ENCODE measurements at regions not wholly inside any gene's neighbourhood (a gene's known extent, or its start where the extent isn't known, plus 50 kb on each side); places are given as distances from the start of the nearest gene placed in this dataset.

DNA sequence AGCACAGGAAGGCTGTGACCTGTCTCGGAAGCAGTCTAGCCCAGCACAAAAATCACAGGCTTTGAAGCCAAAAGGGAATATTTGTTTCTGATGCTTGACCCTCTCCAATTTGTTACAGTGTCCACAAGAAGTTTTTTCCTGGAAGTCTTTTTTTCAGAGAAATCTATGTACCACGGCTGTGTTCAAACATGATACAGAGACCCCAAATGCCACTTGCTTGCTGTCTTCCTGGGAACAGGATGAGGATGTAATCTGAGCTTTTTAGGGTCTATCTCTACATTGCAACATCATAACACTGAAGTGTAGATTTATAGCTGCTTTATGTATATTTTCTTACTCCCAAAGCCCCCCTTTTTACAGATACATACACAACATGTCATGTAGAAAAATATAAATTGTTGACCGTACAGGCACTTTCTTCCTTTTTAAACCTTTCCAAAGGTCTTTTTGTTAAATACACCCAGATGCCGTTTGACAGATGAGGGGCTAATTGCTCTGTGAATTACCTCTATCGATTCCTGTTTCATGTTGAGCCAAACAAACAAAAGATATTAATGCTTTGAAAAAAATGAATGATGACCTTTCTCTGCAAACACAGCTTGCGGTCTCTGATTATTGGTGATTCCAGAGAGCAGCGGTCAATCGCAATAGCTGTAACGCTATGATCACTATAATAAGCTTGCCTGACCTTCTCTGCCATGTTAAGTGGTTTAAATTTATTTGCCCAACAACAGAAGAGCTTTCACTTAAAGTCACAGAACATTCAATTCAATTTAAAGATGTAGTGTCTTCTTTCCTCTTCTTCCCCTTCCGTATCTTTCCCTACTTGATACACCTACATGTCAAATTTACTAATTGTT is 875.9 kb upstream of the NR2F2 start:
- Histone ChIP-seq H3K79me2 (replicated peaks; ENCODE audit: insufficient read depth) (no peaks in the 10 kb centered on the region), H3F3A (replicated peaks; ENCODE audit: low read depth) (no peaks in the 10 kb centered on the region), H2AFZ (no peak overlapping the region), H3K4me1 (ENCODE audit: insufficient read depth) (peaks cover 12% of the 10 kb centered on the region; the same call in 1 of the 2 replicates), H3K36me3 (ENCODE audit: insufficient read depth) (no peaks in the 10 kb centered on the region), H3K27ac (ENCODE audit: low read depth) (no peak overlapping the region), H3K27me3 (ENCODE audit: insufficient read depth) (no peaks in the 10 kb centered on the region), H4K20me1 (replicated peaks; ENCODE audit: insufficient read depth) (no peaks in the 10 kb centered on the region), H3K4me3 (no peak overlapping the region), H3K4me2 (no peak overlapping the region), H3K9me2 (ENCODE audit: insufficient read depth) (peaks cover 9% of the 10 kb centered on the region; the same call in 1 of the 2 replicates)
- TF ChIP-seq CTCF (conservative IDR thresholded peaks at IDR 0.05; ENCODE audit: low read depth in 2 of 2) (no peak), NANOG (IDR thresholded peaks at IDR 0.05; ENCODE audit: borderline replicate concordance) (no peak), JUNB (IDR thresholded peaks at IDR 0.05; ENCODE audit: unreplicated experiment) (no peak), CREB1 (CRISPR knock-in tag; IDR thresholded peaks at IDR 0.05; ENCODE audit: low read depth) (no peak), POLR2AphosphoS5 (IDR thresholded peaks at IDR 0.05; ENCODE audit: low read depth) (no peak), ZNF331 (CRISPR knock-in tag; IDR thresholded peaks at IDR 0.05; ENCODE audit: low read depth) (no peak), EZH2 (IDR thresholded peaks at IDR 0.05; ENCODE audit: low read depth, unreplicated experiment) (no peak), EZH2phosphoT487 (IDR thresholded peaks at IDR 0.05; ENCODE audit: unreplicated experiment) (no peak), ZNF114 (CRISPR knock-in tag; IDR thresholded peaks at IDR 0.05) (no peak)
- TF ChIP-seq, protein P1, sequence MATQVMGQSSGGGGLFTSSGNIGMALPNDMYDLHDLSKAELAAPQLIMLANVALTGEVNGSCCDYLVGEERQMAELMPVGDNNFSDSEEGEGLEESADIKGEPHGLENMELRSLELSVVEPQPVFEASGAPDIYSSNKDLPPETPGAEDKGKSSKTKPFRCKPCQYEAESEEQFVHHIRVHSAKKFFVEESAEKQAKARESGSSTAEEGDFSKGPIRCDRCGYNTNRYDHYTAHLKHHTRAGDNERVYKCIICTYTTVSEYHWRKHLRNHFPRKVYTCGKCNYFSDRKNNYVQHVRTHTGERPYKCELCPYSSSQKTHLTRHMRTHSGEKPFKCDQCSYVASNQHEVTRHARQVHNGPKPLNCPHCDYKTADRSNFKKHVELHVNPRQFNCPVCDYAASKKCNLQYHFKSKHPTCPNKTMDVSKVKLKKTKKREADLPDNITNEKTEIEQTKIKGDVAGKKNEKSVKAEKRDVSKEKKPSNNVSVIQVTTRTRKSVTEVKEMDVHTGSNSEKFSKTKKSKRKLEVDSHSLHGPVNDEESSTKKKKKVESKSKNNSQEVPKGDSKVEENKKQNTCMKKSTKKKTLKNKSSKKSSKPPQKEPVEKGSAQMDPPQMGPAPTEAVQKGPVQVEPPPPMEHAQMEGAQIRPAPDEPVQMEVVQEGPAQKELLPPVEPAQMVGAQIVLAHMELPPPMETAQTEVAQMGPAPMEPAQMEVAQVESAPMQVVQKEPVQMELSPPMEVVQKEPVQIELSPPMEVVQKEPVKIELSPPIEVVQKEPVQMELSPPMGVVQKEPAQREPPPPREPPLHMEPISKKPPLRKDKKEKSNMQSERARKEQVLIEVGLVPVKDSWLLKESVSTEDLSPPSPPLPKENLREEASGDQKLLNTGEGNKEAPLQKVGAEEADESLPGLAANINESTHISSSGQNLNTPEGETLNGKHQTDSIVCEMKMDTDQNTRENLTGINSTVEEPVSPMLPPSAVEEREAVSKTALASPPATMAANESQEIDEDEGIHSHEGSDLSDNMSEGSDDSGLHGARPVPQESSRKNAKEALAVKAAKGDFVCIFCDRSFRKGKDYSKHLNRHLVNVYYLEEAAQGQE (IDR thresholded peaks at IDR 0.05; ENCODE audit: unreplicated experiment) = no peak
- TF ChIP-seq, protein P2, sequence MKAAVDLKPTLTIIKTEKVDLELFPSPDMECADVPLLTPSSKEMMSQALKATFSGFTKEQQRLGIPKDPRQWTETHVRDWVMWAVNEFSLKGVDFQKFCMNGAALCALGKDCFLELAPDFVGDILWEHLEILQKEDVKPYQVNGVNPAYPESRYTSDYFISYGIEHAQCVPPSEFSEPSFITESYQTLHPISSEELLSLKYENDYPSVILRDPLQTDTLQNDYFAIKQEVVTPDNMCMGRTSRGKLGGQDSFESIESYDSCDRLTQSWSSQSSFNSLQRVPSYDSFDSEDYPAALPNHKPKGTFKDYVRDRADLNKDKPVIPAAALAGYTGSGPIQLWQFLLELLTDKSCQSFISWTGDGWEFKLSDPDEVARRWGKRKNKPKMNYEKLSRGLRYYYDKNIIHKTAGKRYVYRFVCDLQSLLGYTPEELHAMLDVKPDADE (IDR thresholded peaks at IDR 0.05) = no peak
- TF ChIP-seq, protein P3, sequence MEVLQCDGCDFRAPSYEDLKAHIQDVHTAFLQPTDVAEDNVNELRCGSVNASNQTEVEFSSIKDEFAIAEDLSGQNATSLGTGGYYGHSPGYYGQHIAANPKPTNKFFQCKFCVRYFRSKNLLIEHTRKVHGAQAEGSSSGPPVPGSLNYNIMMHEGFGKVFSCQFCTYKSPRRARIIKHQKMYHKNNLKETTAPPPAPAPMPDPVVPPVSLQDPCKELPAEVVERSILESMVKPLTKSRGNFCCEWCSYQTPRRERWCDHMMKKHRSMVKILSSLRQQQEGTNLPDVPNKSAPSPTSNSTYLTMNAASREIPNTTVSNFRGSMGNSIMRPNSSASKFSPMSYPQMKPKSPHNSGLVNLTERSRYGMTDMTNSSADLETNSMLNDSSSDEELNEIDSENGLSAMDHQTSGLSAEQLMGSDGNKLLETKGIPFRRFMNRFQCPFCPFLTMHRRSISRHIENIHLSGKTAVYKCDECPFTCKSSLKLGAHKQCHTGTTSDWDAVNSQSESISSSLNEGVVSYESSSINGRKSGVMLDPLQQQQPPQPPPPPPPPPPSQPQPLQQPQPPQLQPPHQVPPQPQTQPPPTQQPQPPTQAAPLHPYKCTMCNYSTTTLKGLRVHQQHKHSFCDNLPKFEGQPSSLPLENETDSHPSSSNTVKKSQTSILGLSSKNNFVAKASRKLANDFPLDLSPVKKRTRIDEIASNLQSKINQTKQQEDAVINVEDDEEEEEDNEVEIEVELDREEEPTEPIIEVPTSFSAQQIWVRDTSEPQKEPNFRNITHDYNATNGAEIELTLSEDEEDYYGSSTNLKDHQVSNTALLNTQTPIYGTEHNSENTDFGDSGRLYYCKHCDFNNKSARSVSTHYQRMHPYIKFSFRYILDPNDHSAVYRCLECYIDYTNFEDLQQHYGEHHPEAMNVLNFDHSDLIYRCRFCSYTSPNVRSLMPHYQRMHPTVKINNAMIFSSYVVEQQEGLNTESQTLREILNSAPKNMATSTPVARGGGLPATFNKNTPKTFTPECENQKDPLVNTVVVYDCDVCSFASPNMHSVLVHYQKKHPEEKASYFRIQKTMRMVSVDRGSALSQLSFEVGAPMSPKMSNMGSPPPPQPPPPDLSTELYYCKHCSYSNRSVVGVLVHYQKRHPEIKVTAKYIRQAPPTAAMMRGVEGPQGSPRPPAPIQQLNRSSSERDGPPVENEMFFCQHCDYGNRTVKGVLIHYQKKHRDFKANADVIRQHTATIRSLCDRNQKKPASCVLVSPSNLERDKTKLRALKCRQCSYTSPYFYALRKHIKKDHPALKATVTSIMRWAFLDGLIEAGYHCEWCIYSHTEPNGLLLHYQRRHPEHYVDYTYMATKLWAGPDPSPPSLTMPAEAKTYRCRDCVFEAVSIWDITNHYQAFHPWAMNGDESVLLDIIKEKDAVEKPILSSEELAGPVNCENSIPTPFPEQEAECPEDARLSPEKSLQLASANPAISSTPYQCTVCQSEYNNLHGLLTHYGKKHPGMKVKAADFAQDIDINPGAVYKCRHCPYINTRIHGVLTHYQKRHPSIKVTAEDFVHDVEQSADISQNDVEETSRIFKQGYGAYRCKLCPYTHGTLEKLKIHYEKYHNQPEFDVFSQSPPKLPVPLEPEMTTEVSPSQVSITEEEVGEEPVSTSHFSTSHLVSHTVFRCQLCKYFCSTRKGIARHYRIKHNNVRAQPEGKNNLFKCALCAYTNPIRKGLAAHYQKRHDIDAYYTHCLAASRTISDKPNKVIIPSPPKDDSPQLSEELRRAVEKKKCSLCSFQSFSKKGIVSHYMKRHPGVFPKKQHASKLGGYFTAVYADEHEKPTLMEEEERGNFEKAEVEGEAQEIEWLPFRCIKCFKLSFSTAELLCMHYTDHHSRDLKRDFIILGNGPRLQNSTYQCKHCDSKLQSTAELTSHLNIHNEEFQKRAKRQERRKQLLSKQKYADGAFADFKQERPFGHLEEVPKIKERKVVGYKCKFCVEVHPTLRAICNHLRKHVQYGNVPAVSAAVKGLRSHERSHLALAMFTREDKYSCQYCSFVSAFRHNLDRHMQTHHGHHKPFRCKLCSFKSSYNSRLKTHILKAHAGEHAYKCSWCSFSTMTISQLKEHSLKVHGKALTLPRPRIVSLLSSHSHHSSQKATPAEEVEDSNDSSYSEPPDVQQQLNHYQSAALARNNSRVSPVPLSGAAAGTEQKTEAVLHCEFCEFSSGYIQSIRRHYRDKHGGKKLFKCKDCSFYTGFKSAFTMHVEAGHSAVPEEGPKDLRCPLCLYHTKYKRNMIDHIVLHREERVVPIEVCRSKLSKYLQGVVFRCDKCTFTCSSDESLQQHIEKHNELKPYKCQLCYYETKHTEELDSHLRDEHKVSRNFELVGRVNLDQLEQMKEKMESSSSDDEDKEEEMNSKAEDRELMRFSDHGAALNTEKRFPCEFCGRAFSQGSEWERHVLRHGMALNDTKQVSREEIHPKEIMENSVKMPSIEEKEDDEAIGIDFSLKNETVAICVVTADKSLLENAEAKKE (CRISPR knock-in tag; IDR thresholded peaks at IDR 0.05) = no peak
- H3K4me1 Mint-ChIP-seq = peaks cover 15% of the 10 kb centered on the region
- no peak overlapping the region for H3K27ac Mint-ChIP-seq
- no peaks in the 10 kb centered on the region for H3K9me3 Mint-ChIP-seq
- no peak for ATAC-seq
- H3K4me3 Mint-ChIP-seq = no peak overlapping the region
- peaks cover 1% of the 10 kb centered on the region for H3K27me3 Mint-ChIP-seq (ENCODE audit: insufficient read depth, low read depth, poor library complexity)
- H3K36me3 Mint-ChIP-seq (ENCODE audit: low read depth) = no peaks in the 10 kb centered on the region
- DNase-seq (ENCODE audit: low spot score) = no peak
